ENCODE measurements at regions not wholly inside any gene's neighbourhood (a gene's known extent, or its start where the extent isn't known, plus 50 kb on each side); places are given as distances from the start of the nearest gene placed in this dataset.

GRCh38 chr1:88293691-88294190, 390.3 kb upstream of the PKN2 start:
- Histone ChIP-seq H3K36me3 (ENCODE audit: control insufficient read depth in 2 of 2, insufficient read depth in 2 of 2, low read length in 1 of 2) (no peaks in the 10 kb centered on the region), H2AFZ (ENCODE audit: control insufficient read depth, low read depth, low read length) (no peak overlapping the region), H3K27ac (ENCODE audit: control insufficient read depth, insufficient read depth) (no peak overlapping the region), H3K27me3 (replicated peaks in 1 of 2; ENCODE audit: control insufficient read depth in 2 of 2, insufficient read depth in 2 of 2, low read length in 1 of 2) (no peaks in the 10 kb centered on the region), H4K20me1 (ENCODE audit: control insufficient read depth, insufficient read depth) (no peaks in the 10 kb centered on the region), H3K4me1 (ENCODE audit: control insufficient read depth, insufficient read depth, low read length) (no peaks in the 10 kb centered on the region), H3K9me3 (replicated peaks; ENCODE audit: control insufficient read depth, insufficient read depth, low read length) (no peaks in the 10 kb centered on the region), H3K9ac (ENCODE audit: control insufficient read depth, insufficient read depth, low read length) (no peak overlapping the region), H3K4me3 (no peak overlapping the region), H3K79me2 (ENCODE audit: control insufficient read depth, insufficient read depth, low read length) (no peaks in the 10 kb centered on the region), H3K4me2 (ENCODE audit: control insufficient read depth, insufficient read depth) (no peak overlapping the region)
- POLR2A ChIA-PET: no interaction called here
- no TSS peak for BruUV-seq (replicated peaks)
- ATAC-seq: no peak
- RAD21 ChIA-PET (ENCODE audit: unreplicated experiment): no interaction called here
- in situ Hi-C loops (cut with MboI) (no loop called here), intact Hi-C loops (cut with micrococcal nuclease; ENCODE audit: unreplicated experiment) (no loop called here)
- CTCF ChIA-PET: interaction anchor here (0.8 kb wide), 1 partner anchor 12 kb away, joined by 3 read pairs; no protein-coding TSS in a partner anchor
- SMC1A ChIA-PET (ENCODE audit: uncharacterized antibody, unreplicated experiment): interaction anchor here (0.6 kb wide), 1 partner anchor 115 kb away, joined by 4 read pairs; no protein-coding TSS in a partner anchor
- no peak for DNase-seq (ENCODE audit: low read depth, low spot score)
- no peak for FAIRE-seq
- WGBS (ENCODE audit: insufficient coverage, insufficient replicate concordance, low lambda C conversion rate, missing lambda C conversion rate): 5% methylated on average over 1 of the region's 1 CpG
- TF ChIP-seq MEF2B (IDR thresholded peaks at IDR 0.05; ENCODE audit: partially characterized antibody, poor library complexity, severe bottlenecking) (no peak), USF1 (IDR thresholded peaks at IDR 0.05; ENCODE audit: borderline replicate concordance, extremely low read length, insufficient read depth, low read depth, low read length) (no peak), CREM (IDR thresholded peaks at IDR 0.05; ENCODE audit: low read depth) (no peak), MXI1 (IDR thresholded peaks at IDR 0.05; ENCODE audit: low read depth, low read length) (no peak), CBX5 (IDR thresholded peaks at IDR 0.05; ENCODE audit: low read depth) (no peak), SP1 (IDR thresholded peaks at IDR 0.05; ENCODE audit: low read depth, low read length) (no peak), RBBP5 (conservative IDR thresholded peaks at IDR 0.05) (no peak), CBFB (IDR thresholded peaks at IDR 0.05; ENCODE audit: low read depth) (no peak), EP300 (IDR thresholded peaks at IDR 0.05; ENCODE audit: borderline replicate concordance in 1 of 2, control insufficient read depth in 1 of 2, low read depth in 2 of 2, low read length in 2 of 2) (no peak), PML (IDR thresholded peaks at IDR 0.05; ENCODE audit: low read length) (no peak), YBX1 (IDR thresholded peaks at IDR 0.05) (no peak), EGR1 (IDR thresholded peaks at IDR 0.05; ENCODE audit: borderline replicate concordance in 1 of 2, low read depth in 2 of 2, low read length in 2 of 2) (no peak)

All from GM12878 (cell line).